Esophagus squamous epithelium (tissue), 5 donors: ENCODE measurements at regions not wholly inside any gene's neighbourhood (a gene's known extent, or its start where the extent isn't known, plus 50 kb on each side); places are given as distances from the start of the nearest gene placed in this dataset.
A peak's percentile ranks its signal among the peaks of the same experiment; 100 is the strongest.

ENCODE experiments used
- DNase-seq: peaks from one replicate; lab custom pipeline; 2025; lab: John Stamatoyannopoulos, UW
- H3K27ac ChIP-seq, 4 donors: fragments of 200-600 bp; sonication (generic); one replicate each; pipeline ENCODE4 v1.5.1; 2016 to 2019; ENCODE audit warnings: mild to moderate bottlenecking in 1 of 4
- H3K27me3 ChIP-seq, 4 donors: fragments of 200-600 bp; sonication (generic); 1 replicate in 3 of 4; 2 replicates in 1 of 4; pipeline versions ENCODE4 v1.5.1 to v1.6.0; 2017 to 2021; ENCODE audit warnings: antibody characterized with exemption in 1 of 4
- H3K36me3 ChIP-seq, 3 donors: fragments of 200-600 bp; sonication (generic); one replicate each; pipeline ENCODE4 v1.5.1; 2016 to 2019
- H3K4me1 ChIP-seq, 3 donors: fragments of 200-600 bp; sonication (generic); one replicate each; pipeline ENCODE4 v1.5.1; 2017 to 2019
- H3K4me3 ChIP-seq, 4 donors: fragments of 200-600 bp; sonication (generic); 1 replicate in 3 of 4; 2 replicates in 1 of 4; pipeline ENCODE4 v1.5.1; 2016 to 2019; ENCODE audit warnings: mild to moderate bottlenecking in 2 of 4, moderate library complexity in 1 of 4
- H3K9me3 ChIP-seq, 3 donors: fragments of 200-600 bp; sonication (generic); one replicate each; pipeline ENCODE4 v1.5.1; 2016 to 2019
- CTCF ChIP-seq, 6 experiments: fragments of 450-650 bp in 4 of 6; fragments of 200-600 bp in 2 of 6; sonication (generic) in 2 of 6; IDR thresholded peaks; one replicate each; pipeline ENCODE4 v1.5.1; 2016 to 2019; ENCODE audit warnings: antibody characterized with exemption in 6 of 6, mild to moderate bottlenecking in 4 of 6, moderate library complexity in 4 of 6
- POLR2A ChIP-seq, 4 donors: fragments of 450-650 bp; IDR thresholded peaks; one replicate each; pipeline ENCODE4 v1.6.1; 2017; ENCODE audit warnings: antibody characterized with exemption in 4 of 4, mild to moderate bottlenecking in 4 of 4, moderate library complexity in 3 of 4
- WGBS, 2 donors: methylation state at CpG; one replicate each; pipeline ENCODE4 v1.1.5; 2018; 5-methylcytosine and 5-hydroxymethylcytosine counted together
- intact Hi-C: fragments of 100-400 bp; cut with DNase I; formaldehyde crosslinking; loops from one replicate; pipeline ENCODE4 v1.15.0; 2022
- donor health status: DM: yes; HTN: yes; CAD: no.

GRCh38 chr18:54013452-54013851 is 211.0 kb downstream of the MBD2 start:
- Histone ChIP-seq H3K27me3 (no peaks in the 10 kb centered on the region), H3K9me3 (no peaks in the 10 kb centered on the region), H3K36me3 (no peaks in the 10 kb centered on the region), H3K27ac (no peak overlapping the region), H3K4me3 (no peak overlapping the region), H3K4me1 (no peaks in the 10 kb centered on the region)
- no peak for DNase-seq
- intact Hi-C loops, result no loop called here
- TF ChIP-seq CTCF (IDR thresholded peaks at IDR 0.05) (no peak), POLR2A (IDR thresholded peaks at IDR 0.05) (no peak)
- 84 to 87% methylated on average over 5 of the region's 5 CpGs for WGBS, 2 donors

GRCh38 chr18:54004828-54005227 is 219.6 kb downstream of the MBD2 start:
- Histone ChIP-seq H3K27me3 (no peaks in the 10 kb centered on the region), H3K9me3 (no peaks in the 10 kb centered on the region), H3K36me3 (no peaks in the 10 kb centered on the region), H3K27ac (no peak overlapping the region), H3K4me3 (no peak overlapping the region), H3K4me1 (no peaks in the 10 kb centered on the region)
- no peak for DNase-seq
- TF ChIP-seq POLR2A (IDR thresholded peaks at IDR 0.05) (no peak), CTCF (IDR thresholded peaks at IDR 0.05) (peak in 1 of 6 experiments; percentile 11)
- intact Hi-C loops, result loop anchor here (5.0 kb wide), 1 partner anchor 47 kb away; no protein-coding TSS in a partner anchor
- WGBS, 2 donors, result 67 to 100% methylated on average over 1 of the region's 4 CpGs

GRCh38 chr18:54003195-54003594 is 221.3 kb downstream of the MBD2 start:
- intact Hi-C loops, result loop anchor here (5.0 kb wide), 1 partner anchor 49 kb away; no protein-coding TSS in a partner anchor
- Histone ChIP-seq H3K27ac (no peak overlapping the region), H3K27me3 (no peaks in the 10 kb centered on the region), H3K9me3 (no peaks in the 10 kb centered on the region), H3K4me1 (no peaks in the 10 kb centered on the region), H3K4me3 (no peak overlapping the region), H3K36me3 (no peaks in the 10 kb centered on the region)
- WGBS, 2 donors, result 61 to 70% methylated on average over 2 of the region's 2 CpGs
- DNase-seq, result no peak
- no peak for TF ChIP-seq POLR2A (IDR thresholded peaks at IDR 0.05)
- no peak for TF ChIP-seq CTCF (IDR thresholded peaks at IDR 0.05)

- Histone ChIP-seq H3K36me3 (no peaks in the 10 kb centered on the region), H3K27ac (no peak overlapping the region), H3K9me3 (no peaks in the 10 kb centered on the region), H3K27me3 (no peaks in the 10 kb centered on the region), H3K4me3 (no peak overlapping the region), H3K4me1 (no peaks in the 10 kb centered on the region)
- intact Hi-C loops, result no loop called here
- TF ChIP-seq CTCF (IDR thresholded peaks at IDR 0.05) (no peak), POLR2A (IDR thresholded peaks at IDR 0.05) (no peak)
- no peak for DNase-seq
- WGBS, 2 donors, result 85 to 100% methylated on average over 1 of the region's 1 CpG
Measured at GRCh38 chr18:53997064-53997463, 227.4 kb downstream of the MBD2 start.

GRCh38 chr18:53994016-53994415 is 230.5 kb downstream of the MBD2 start:
- DNase-seq, result no peak
- H3K4me3 ChIP-seq, result no peak overlapping the region
- H3K27me3 ChIP-seq, result no peaks in the 10 kb centered on the region
- 78 to 81% methylated on average over 2 of the region's 2 CpGs for WGBS, 2 donors
- H3K9me3 ChIP-seq, result no peaks in the 10 kb centered on the region
- H3K4me1 ChIP-seq, result no peaks in the 10 kb centered on the region
- TF ChIP-seq CTCF (IDR thresholded peaks at IDR 0.05) (no peak), POLR2A (IDR thresholded peaks at IDR 0.05) (no peak)
- intact Hi-C loops, result no loop called here
- H3K27ac ChIP-seq, result no peak overlapping the region
- no peaks in the 10 kb centered on the region for H3K36me3 ChIP-seq
